ENCODE measurements at regions not wholly inside any gene's neighbourhood (a gene's known extent, or its start where the extent isn't known, plus 50 kb on each side); places are given as distances from the start of the nearest gene placed in this dataset.
"Not testable (repeated sequence)": the region's sequence is repeated elsewhere in the genome, so short reads cannot be mapped to it uniquely, and the experiment has no call there.

DNA sequence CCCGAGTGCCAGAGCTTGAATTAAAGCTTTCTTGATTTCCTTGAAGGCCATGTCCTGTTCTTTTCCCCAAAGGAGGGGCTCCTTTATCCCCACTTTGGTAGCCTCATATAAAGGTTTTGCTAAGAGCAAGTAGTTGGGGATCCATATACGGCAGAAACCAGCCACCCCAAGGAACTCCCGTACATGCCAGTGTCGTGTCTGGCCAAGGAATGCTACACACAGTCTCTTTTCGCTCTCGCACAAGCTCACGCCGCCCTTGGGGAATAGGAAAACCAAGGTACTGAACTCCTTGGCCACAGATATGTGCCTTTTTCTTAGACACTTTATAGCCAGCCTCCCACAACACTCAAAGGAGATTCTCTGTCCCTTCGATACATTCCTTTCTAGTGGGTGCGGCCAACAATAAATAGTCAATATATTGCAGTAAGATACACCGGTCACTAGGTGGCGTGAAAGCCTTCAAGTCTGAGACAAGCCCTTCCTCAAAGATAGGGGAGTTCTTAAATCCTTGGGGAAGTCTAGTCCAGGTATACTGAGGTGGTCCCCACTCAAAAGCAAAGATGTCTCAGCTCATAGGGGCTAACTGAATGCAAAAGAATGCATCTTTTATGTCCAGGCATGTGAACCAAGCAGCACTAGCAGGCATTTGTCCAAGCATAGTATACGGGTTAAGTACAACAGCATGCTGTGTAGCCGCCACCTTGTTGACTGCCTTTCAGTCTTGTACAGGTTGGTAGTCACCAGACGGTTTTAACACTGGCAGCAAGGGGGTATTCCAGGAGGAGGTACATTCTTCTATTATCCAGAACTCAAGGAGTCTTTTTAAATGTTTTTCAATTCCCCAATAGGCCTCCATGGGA is 57.8 kb upstream of the XAGE1B start:
- Histone ChIP-seq H3K4me3 (no peak overlapping the region), H3K36me3 (no peaks in the 10 kb centered on the region), H3K9me3 (no peaks in the 10 kb centered on the region), H3K27ac (no peak overlapping the region), H3K4me1 (no peaks in the 10 kb centered on the region), H3K27me3 (peaks cover 0 to 43% (median 0%) of the 10 kb centered on the region in 7 donors)
- no peak for DNase-seq
- intact Hi-C loops (cut with DNase I): no loop called here
- WGBS, 2 donors: 28 to 35% methylated on average over 15 of the region's 15 CpGs
- no peak for ATAC-seq
- TF ChIP-seq, protein P1, sequence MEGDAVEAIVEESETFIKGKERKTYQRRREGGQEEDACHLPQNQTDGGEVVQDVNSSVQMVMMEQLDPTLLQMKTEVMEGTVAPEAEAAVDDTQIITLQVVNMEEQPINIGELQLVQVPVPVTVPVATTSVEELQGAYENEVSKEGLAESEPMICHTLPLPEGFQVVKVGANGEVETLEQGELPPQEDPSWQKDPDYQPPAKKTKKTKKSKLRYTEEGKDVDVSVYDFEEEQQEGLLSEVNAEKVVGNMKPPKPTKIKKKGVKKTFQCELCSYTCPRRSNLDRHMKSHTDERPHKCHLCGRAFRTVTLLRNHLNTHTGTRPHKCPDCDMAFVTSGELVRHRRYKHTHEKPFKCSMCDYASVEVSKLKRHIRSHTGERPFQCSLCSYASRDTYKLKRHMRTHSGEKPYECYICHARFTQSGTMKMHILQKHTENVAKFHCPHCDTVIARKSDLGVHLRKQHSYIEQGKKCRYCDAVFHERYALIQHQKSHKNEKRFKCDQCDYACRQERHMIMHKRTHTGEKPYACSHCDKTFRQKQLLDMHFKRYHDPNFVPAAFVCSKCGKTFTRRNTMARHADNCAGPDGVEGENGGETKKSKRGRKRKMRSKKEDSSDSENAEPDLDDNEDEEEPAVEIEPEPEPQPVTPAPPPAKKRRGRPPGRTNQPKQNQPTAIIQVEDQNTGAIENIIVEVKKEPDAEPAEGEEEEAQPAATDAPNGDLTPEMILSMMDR (IDR thresholded peaks at IDR 0.05): peak in 8 of 9 donors; percentile 34 to 65 (median 58)

DNA sequence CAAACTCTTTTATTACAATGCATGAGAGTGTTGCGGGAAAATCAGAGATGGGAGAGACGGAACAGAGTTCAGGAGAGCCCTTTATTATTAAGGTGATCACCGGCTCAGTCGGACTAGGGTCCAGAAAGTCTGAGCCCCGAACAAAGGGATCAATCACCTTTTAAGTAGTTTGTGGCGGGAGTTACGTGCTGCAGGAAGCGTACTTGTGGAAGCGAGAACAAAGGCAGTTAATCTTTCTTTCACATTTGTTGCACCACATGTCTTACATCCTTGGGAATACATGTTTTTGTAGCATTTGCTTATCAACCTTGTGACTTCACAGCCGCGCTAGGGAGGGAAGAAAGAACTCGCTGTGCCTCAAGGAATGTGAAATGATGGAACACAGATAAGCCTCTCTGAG is 51.3 kb upstream of the XAGE1B start:
- peaks cover 0 to 50% (median 0%) of the 10 kb centered on the region in 7 donors for H3K27me3 ChIP-seq
- H3K4me1 ChIP-seq; ATAC-seq; H3K4me3 ChIP-seq; DNase-seq; H3K9me3 ChIP-seq; H3K27ac ChIP-seq; H3K36me3 ChIP-seq; intact Hi-C loops (cut with DNase I): not testable (repeated sequence)
- 46 to 59% methylated on average over 9 of the region's 12 CpGs for WGBS, 2 donors
